OCI-LY7 (cell line): ENCODE measurements at regions not wholly inside any gene's neighbourhood (a gene's known extent, or its start where the extent isn't known, plus 50 kb on each side); places are given as distances from the start of the nearest gene placed in this dataset.

ENCODE experiments used
- BruUV-seq: library from RNA; stranded (reverse); fragments of 400-500 nt; replicated peaks from 2 replicates; lab custom pipeline; 2021; lab: Mats Ljungman, UMichigan
- CTCF ChIA-PET: fragments of 300-600 bp; sonication (Branson Sonifier 250); formaldehyde crosslinking; loops from one replicate; lab custom pipeline; 2022; ENCODE audit warnings: antibody characterized with exemption; ENCODE audit not compliant: unreplicated experiment; lab: Charles Lee
- POLR2A ChIA-PET: fragments of 300-600 bp; sonication (Branson Sonifier 250); formaldehyde crosslinking; loops from one replicate; lab custom pipeline; 2022; ENCODE audit warnings: antibody characterized with exemption; lab: Charles Lee
- DNase-seq: peaks from one replicate; pipeline ENCODE4 v3.0.0-alpha.2; 2015; ENCODE audit warnings: low spot score
- H2AFZ ChIP-seq: fragments of 200-600 bp; sonication (generic), shearing (Covaris generic); 2 replicates; pipeline ENCODE4 v1.6.1; 2014; ENCODE audit warnings: mild to moderate bottlenecking, antibody characterized with exemption, low read length, moderate library complexity
- H3K27ac ChIP-seq: fragments of 200-600 bp; sonication (generic); 2 replicates; pipeline ENCODE4 v1.5.1; 2014; ENCODE audit warnings: mixed run types, low read depth, mild to moderate bottlenecking, moderate library complexity, low read length, inconsistent platforms; ENCODE audit not compliant: poor library complexity, severe bottlenecking
- H3K36me3 ChIP-seq: fragments of 200-600 bp; sonication (generic); 2 replicates; pipeline ENCODE4 v1.6.1; 2014; ENCODE audit warnings: mild to moderate bottlenecking, antibody characterized with exemption, low read length, moderate library complexity, mixed read lengths; ENCODE audit not compliant: insufficient read depth
- H3K4me1 ChIP-seq: fragments of 200-600 bp; sonication (generic); 2 replicates; pipeline ENCODE4 v1.5.1; 2014; ENCODE audit warnings: mild to moderate bottlenecking, low read length; ENCODE audit not compliant: insufficient read depth, poor library complexity, severe bottlenecking
- H3K4me2 ChIP-seq: fragments of 200-600 bp; sonication (generic); 2 replicates; pipeline ENCODE4 v1.6.1; 2014; ENCODE audit warnings: mild to moderate bottlenecking, low read length
- H3K4me3 ChIP-seq: fragments of 200-600 bp; sonication (generic); 2 replicates; pipeline ENCODE4 v1.5.1; 2014; ENCODE audit warnings: mild to moderate bottlenecking, low read depth, low read length; ENCODE audit not compliant: poor library complexity, severe bottlenecking
- H3K79me2 ChIP-seq: fragments of 200-600 bp; sonication (generic); 2 replicates; pipeline ENCODE4 v1.6.1; 2016; ENCODE audit warnings: low read depth, mild to moderate bottlenecking, low read length, moderate library complexity, mixed read lengths; ENCODE audit not compliant: insufficient read depth
- H3K9me2 ChIP-seq: fragments of 200-600 bp; sonication (generic); 2 replicates; pipeline ENCODE4 v1.6.1; 2016; ENCODE audit warnings: mild to moderate bottlenecking, low read length, mixed read lengths; ENCODE audit not compliant: insufficient read depth
- H3K9me3 ChIP-seq: fragments of 200-600 bp; sonication (generic); 2 replicates; pipeline ENCODE4 v1.6.1; 2014; ENCODE audit warnings: mild to moderate bottlenecking, mixed run types, low read length, mixed read lengths
- H4K20me1 ChIP-seq: fragments of 200-600 bp; sonication (generic); 2 replicates; pipeline ENCODE4 v1.6.1; 2014; ENCODE audit warnings: mild to moderate bottlenecking, antibody characterized with exemption, low read length, moderate library complexity, mixed read lengths; ENCODE audit not compliant: insufficient read depth
- EZH2phosphoT487 ChIP-seq: fragments of 200-600 bp; sonication (generic); IDR thresholded peaks from 2 replicates; pipeline ENCODE4 v1.6.1; 2018; ENCODE audit warnings: low read depth, borderline replicate concordance, mild to moderate bottlenecking, mixed run types, antibody characterized with exemption, low read length, moderate library complexity, mixed read lengths
- intact Hi-C: fragments of 100-400 bp; cut with micrococcal nuclease; formaldehyde crosslinking; loops from one replicate; pipeline ENCODE4 v1.10.0; 2022; ENCODE audit not compliant: unreplicated experiment
- TF ChIP-seq, protein P1 (sequence below): fragments of 200-600 bp; sonication (generic); conservative IDR thresholded peaks from 2 replicates; pipeline ENCODE4 v1.5.1; 2014; ENCODE audit warnings: mild to moderate bottlenecking, antibody characterized with exemption, low read length, moderate library complexity, mixed read lengths

DNA sequence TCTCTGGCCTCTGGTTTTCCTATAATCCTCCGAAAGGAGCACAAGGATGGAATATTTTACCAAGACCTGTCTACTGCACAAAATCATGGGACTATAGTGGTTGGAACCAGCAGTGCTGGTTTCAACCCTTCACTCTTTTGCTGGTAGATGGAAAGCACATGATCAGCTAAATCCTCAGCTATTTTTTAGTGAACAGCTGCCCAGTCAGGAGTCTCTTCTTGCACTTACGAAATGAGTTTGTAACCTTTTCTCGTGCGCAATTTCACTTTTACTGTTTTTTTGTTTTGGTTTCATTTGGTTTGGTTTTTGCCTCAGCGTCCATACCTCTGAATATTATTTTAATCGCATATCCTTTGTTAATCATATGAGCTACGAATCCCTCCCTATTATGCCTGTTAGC, 418.5 kb upstream of the CPEB2 start:
- no peak overlapping the region for H3K4me3 ChIP-seq
- no peak overlapping the region for H3K4me2 ChIP-seq
- BruUV-seq, result no TSS peak
- ChIA-PET CTCF (no interaction called here), POLR2A (no interaction called here)
- no peaks in the 10 kb centered on the region for H3K79me2 ChIP-seq
- TF ChIP-seq, protein P1, sequence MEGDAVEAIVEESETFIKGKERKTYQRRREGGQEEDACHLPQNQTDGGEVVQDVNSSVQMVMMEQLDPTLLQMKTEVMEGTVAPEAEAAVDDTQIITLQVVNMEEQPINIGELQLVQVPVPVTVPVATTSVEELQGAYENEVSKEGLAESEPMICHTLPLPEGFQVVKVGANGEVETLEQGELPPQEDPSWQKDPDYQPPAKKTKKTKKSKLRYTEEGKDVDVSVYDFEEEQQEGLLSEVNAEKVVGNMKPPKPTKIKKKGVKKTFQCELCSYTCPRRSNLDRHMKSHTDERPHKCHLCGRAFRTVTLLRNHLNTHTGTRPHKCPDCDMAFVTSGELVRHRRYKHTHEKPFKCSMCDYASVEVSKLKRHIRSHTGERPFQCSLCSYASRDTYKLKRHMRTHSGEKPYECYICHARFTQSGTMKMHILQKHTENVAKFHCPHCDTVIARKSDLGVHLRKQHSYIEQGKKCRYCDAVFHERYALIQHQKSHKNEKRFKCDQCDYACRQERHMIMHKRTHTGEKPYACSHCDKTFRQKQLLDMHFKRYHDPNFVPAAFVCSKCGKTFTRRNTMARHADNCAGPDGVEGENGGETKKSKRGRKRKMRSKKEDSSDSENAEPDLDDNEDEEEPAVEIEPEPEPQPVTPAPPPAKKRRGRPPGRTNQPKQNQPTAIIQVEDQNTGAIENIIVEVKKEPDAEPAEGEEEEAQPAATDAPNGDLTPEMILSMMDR, result no peak
- no peak for TF ChIP-seq EZH2phosphoT487
- DNase-seq, result no peak
- H3K27ac ChIP-seq, result no peak overlapping the region
- no peaks in the 10 kb centered on the region for H3K9me2 ChIP-seq
- no peak overlapping the region for H2AFZ ChIP-seq
- no peaks in the 10 kb centered on the region for H3K9me3 ChIP-seq
- intact Hi-C loops, result no loop called here
- no peaks in the 10 kb centered on the region for H4K20me1 ChIP-seq
- H3K36me3 ChIP-seq, result no peaks in the 10 kb centered on the region
- H3K4me1 ChIP-seq, result no peaks in the 10 kb centered on the region

- no TSS peak for BruUV-seq
- Histone ChIP-seq H3K4me3 (no peak overlapping the region), H3K27ac (no peak overlapping the region), H3K9me3 (no peaks in the 10 kb centered on the region), H3K4me1 (no peaks in the 10 kb centered on the region), H3K79me2 (no peaks in the 10 kb centered on the region), H3K4me2 (no peak overlapping the region), H3K9me2 (no peaks in the 10 kb centered on the region), H4K20me1 (no peaks in the 10 kb centered on the region), H2AFZ (no peak overlapping the region), H3K36me3 (no peaks in the 10 kb centered on the region)
- CTCF ChIA-PET, result no interaction called here
- intact Hi-C loops, result no loop called here
- no peak for DNase-seq
- TF ChIP-seq, protein P1, result no peak
- TF ChIP-seq EZH2phosphoT487, result no peak
- POLR2A ChIA-PET, result no interaction called here
These were observed 409.3 kb upstream of the CPEB2 start for GRCh38 chr4:14592950-14593349.

DNA sequence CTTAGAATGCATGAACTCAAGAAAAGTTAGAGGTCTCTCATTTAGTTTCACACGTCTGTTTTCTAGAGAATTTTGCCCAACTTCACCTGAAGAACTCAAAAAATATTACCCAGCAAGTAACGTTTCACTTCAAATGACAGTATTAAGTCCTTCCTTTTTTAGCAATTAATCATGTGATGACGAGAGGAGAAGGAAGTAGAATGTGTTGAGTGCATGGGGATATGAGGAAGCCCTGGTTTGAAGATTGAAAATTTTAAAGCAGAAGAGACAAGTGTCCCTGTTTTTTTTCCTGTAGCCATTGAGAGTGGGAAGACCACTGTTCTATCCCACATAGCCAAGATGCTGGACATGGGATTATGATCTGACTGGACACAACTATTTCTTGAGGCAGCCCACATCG, 406.3 kb upstream of the CPEB2 start:
- Histone ChIP-seq H3K4me2 (no peak overlapping the region), H3K4me1 (no peaks in the 10 kb centered on the region), H3K9me2 (no peaks in the 10 kb centered on the region), H3K79me2 (no peaks in the 10 kb centered on the region), H2AFZ (no peak overlapping the region), H3K9me3 (no peaks in the 10 kb centered on the region), H4K20me1 (no peaks in the 10 kb centered on the region), H3K27ac (no peak overlapping the region), H3K36me3 (no peaks in the 10 kb centered on the region), H3K4me3 (no peak overlapping the region)
- ChIA-PET CTCF (no interaction called here), POLR2A (no interaction called here)
- TF ChIP-seq EZH2phosphoT487, result no peak
- TF ChIP-seq, protein P1, result no peak
- intact Hi-C loops, result loop anchor here (5.0 kb wide), 1 partner anchor 491 kb away; no protein-coding TSS in a partner anchor
- no TSS peak for BruUV-seq
- DNase-seq, result no peak
